ENCODE measurements at regions not wholly inside any gene's neighbourhood (a gene's known extent, or its start where the extent isn't known, plus 50 kb on each side); places are given as distances from the start of the nearest gene placed in this dataset.

DNA sequence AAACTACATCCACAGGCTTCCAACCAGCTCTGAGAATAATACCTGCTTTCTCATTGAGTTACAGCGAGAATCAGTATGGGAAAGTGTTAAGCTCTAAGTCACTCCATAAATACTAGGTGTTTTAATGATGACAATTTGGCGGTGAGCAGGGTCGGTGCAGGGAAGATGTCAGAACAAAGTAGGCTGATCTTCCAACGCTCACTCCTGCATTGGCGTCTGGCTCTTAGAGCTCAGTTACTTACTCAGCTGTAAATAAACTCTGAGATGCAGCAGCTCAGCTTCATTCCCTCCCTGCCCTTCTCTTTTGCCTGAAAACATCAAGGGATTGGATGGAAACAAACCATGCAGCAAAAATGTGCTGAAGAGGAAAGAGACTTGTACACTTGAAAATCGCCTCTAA is 102.5 kb upstream of the SPACA1 start:
- peak; percentile 41 for FAIRE-seq
- dilution Hi-C loops (cut with MboI; ENCODE audit: extremely low pct_ligation_motif_present, low sequenced_read_pairs): no loop called here

GRCh38 chr6:87944541-87944954 is 103.1 kb upstream of the SPACA1 start:
- DNase-seq (ENCODE audit: low read depth, low spot score) (peak; percentile 89), FAIRE-seq (peak; percentile 98)
- no peak overlapping the region for H3K4me3 ChIP-seq (ENCODE audit: control insufficient read depth in 2 of 3, extremely low read depth in 1 of 3, insufficient read depth in 2 of 3, low read depth in 1 of 3, low read length in 3 of 3)
- no peaks in the 10 kb centered on the region for H4K20me1 ChIP-seq (ENCODE audit: control insufficient read depth, extremely low read depth, insufficient read depth, low read length)
- no peaks in the 10 kb centered on the region for H3K36me3 ChIP-seq (ENCODE audit: control insufficient read depth in 2 of 2, extremely low read depth in 1 of 2, insufficient read depth in 2 of 2, low read length in 2 of 2)
- no peak overlapping the region for H3K9ac ChIP-seq (ENCODE audit: control insufficient read depth, extremely low read depth, insufficient read depth, low read length)
- H3K4me1 ChIP-seq (ENCODE audit: control insufficient read depth, extremely low read depth, insufficient read depth, low read length): peaks cover 16% of the 10 kb centered on the region
- TF ChIP-seq EZH2 (IDR thresholded peaks at IDR 0.05; ENCODE audit: low read length): no peak
- TF ChIP-seq, protein P1, sequence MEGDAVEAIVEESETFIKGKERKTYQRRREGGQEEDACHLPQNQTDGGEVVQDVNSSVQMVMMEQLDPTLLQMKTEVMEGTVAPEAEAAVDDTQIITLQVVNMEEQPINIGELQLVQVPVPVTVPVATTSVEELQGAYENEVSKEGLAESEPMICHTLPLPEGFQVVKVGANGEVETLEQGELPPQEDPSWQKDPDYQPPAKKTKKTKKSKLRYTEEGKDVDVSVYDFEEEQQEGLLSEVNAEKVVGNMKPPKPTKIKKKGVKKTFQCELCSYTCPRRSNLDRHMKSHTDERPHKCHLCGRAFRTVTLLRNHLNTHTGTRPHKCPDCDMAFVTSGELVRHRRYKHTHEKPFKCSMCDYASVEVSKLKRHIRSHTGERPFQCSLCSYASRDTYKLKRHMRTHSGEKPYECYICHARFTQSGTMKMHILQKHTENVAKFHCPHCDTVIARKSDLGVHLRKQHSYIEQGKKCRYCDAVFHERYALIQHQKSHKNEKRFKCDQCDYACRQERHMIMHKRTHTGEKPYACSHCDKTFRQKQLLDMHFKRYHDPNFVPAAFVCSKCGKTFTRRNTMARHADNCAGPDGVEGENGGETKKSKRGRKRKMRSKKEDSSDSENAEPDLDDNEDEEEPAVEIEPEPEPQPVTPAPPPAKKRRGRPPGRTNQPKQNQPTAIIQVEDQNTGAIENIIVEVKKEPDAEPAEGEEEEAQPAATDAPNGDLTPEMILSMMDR (optimal IDR thresholded peaks at IDR 0.05 in 1 of 3, IDR thresholded peaks at IDR 0.05 in 1 of 3, conservative IDR thresholded peaks at IDR 0.05 in 1 of 3; ENCODE audit: extremely low read depth in 1 of 3, insufficient read depth in 2 of 3, low read length in 3 of 3): peak; percentile 7 to 66 (median 20)
- H3K79me2 ChIP-seq (ENCODE audit: control insufficient read depth, insufficient read depth, low read length): no peaks in the 10 kb centered on the region
- no peaks in the 10 kb centered on the region for H3K9me3 ChIP-seq (ENCODE audit: control insufficient read depth, low read depth, low read length)
- no peaks in the 10 kb centered on the region for H3K9me1 ChIP-seq (ENCODE audit: control insufficient read depth, extremely low read depth, insufficient read depth, low read length)
- H2AFZ ChIP-seq (ENCODE audit: control insufficient read depth, low read length): no peak overlapping the region
- H3K27me3 ChIP-seq (ENCODE audit: control insufficient read depth, extremely low read depth, insufficient read depth, low read length): no peaks in the 10 kb centered on the region
- dilution Hi-C loops (cut with MboI; ENCODE audit: extremely low pct_ligation_motif_present, low sequenced_read_pairs): no loop called here
- peak overlapping the region; percentile 54 for H3K27ac ChIP-seq (ENCODE audit: control insufficient read depth, insufficient read depth, low read length)
- H3K4me2 ChIP-seq (ENCODE audit: control insufficient read depth, extremely low read depth, insufficient read depth, low read depth, low read length): peak overlapping the region; percentile 68

More for the DNA sequence above, 102.5 kb upstream of the SPACA1 start:
- Histone ChIP-seq H3K4me1 (ENCODE audit: control insufficient read depth, extremely low read depth, insufficient read depth, low read length) (peaks cover 16% of the 10 kb centered on the region), H3K9me3 (ENCODE audit: control insufficient read depth, low read depth, low read length) (no peaks in the 10 kb centered on the region), H4K20me1 (ENCODE audit: control insufficient read depth, extremely low read depth, insufficient read depth, low read length) (no peaks in the 10 kb centered on the region), H3K9ac (ENCODE audit: control insufficient read depth, extremely low read depth, insufficient read depth, low read length) (no peak overlapping the region), H3K27ac (ENCODE audit: control insufficient read depth, insufficient read depth, low read length) (peak overlapping the region; percentile 33), H3K36me3 (ENCODE audit: control insufficient read depth in 2 of 2, extremely low read depth in 1 of 2, insufficient read depth in 2 of 2, low read length in 2 of 2) (no peaks in the 10 kb centered on the region), H3K79me2 (ENCODE audit: control insufficient read depth, insufficient read depth, low read length) (no peaks in the 10 kb centered on the region), H3K9me1 (ENCODE audit: control insufficient read depth, extremely low read depth, insufficient read depth, low read length) (no peaks in the 10 kb centered on the region), H3K4me2 (ENCODE audit: control insufficient read depth, extremely low read depth, insufficient read depth, low read depth, low read length) (peak overlapping the region; percentile 68), H3K27me3 (ENCODE audit: control insufficient read depth, extremely low read depth, insufficient read depth, low read length) (no peaks in the 10 kb centered on the region), H3K4me3 (ENCODE audit: control insufficient read depth in 2 of 3, extremely low read depth in 1 of 3, insufficient read depth in 2 of 3, low read depth in 1 of 3, low read length in 3 of 3) (peak overlapping the region in 1 of 3 experiments; percentile 1), H2AFZ (ENCODE audit: control insufficient read depth, low read length) (peak overlapping the region; percentile 34)
- no peak for DNase-seq (ENCODE audit: low read depth, low spot score)
- no peak for TF ChIP-seq EZH2 (IDR thresholded peaks at IDR 0.05; ENCODE audit: low read length)
- TF ChIP-seq, protein P1 (optimal IDR thresholded peaks at IDR 0.05 in 1 of 3, IDR thresholded peaks at IDR 0.05 in 1 of 3, conservative IDR thresholded peaks at IDR 0.05 in 1 of 3; ENCODE audit: extremely low read depth in 1 of 3, insufficient read depth in 2 of 3, low read length in 3 of 3): no peak
